ENCODE measurements at regions not wholly inside any gene's neighbourhood (a gene's known extent, or its start where the extent isn't known, plus 50 kb on each side); places are given as distances from the start of the nearest gene placed in this dataset.

DNA sequence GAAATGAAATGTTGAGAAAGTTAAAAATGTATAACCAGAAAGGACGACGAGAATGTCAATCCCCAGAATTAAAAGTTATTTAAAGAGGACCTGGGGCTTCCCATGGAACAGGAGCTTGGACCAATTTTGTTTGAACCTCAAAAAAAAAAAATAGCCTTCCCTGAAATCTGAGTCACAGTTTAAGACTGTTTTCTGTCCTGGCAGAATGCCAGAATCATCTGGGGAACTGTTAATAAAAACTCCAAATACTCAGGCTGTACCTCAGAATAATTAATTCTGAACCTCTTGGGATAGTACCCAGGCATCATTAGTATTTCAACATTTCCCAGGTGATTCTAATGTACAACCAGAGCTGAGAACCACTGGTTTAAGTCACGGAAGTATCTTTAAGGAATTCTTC, 102.2 kb upstream of the SLCO6A1 start:
- intact Hi-C loops (cut with DNase I): no loop called here
- TF ChIP-seq CTCF (IDR thresholded peaks at IDR 0.05) (no peak), POLR2A (IDR thresholded peaks at IDR 0.05) (no peak)
- H3K9me3 ChIP-seq: no peaks in the 10 kb centered on the region
- ATAC-seq (no peak), DNase-seq (no peak)
- no peaks in the 10 kb centered on the region for H3K36me3 ChIP-seq
- H3K4me1 ChIP-seq: no peaks in the 10 kb centered on the region
- H3K27ac ChIP-seq: no peak overlapping the region
- WGBS (ENCODE audit: insufficient coverage, low coverage, low lambda C conversion rate, missing lambda C conversion rate): 86% methylated on average over 3 of the region's 3 CpGs
- H3K27me3 ChIP-seq: no peaks in the 10 kb centered on the region
- H3K4me3 ChIP-seq: no peak overlapping the region

DNA sequence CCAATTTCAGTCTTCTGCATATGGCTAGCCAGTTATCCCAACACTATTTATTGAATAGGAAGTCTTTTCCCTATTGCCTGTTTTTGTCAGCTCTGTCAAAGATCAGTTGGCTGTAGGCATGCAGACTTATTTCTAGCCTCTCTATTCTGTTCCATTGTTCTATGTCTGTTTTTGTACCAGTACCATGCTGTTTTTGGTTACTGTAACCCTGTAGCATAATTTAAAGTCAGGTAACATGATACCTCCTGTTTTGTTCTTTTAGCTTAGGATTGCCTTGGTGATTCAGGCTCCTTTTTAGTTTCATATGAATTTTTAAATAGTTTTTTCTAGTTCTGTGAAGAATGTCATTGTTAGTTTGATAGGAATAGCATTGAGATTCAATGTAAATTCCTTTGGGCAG, 104.9 kb upstream of the SLCO6A1 start:
- intact Hi-C loops (cut with DNase I): no loop called here
- Histone ChIP-seq H3K27me3 (no peaks in the 10 kb centered on the region), H3K4me1 (no peaks in the 10 kb centered on the region), H3K4me3 (no peak overlapping the region), H3K9me3 (no peaks in the 10 kb centered on the region), H3K36me3 (no peaks in the 10 kb centered on the region), H3K27ac (no peak overlapping the region)
- TF ChIP-seq CTCF (IDR thresholded peaks at IDR 0.05) (no peak), POLR2A (IDR thresholded peaks at IDR 0.05) (no peak)
- ATAC-seq (no peak), DNase-seq (no peak)

DNA sequence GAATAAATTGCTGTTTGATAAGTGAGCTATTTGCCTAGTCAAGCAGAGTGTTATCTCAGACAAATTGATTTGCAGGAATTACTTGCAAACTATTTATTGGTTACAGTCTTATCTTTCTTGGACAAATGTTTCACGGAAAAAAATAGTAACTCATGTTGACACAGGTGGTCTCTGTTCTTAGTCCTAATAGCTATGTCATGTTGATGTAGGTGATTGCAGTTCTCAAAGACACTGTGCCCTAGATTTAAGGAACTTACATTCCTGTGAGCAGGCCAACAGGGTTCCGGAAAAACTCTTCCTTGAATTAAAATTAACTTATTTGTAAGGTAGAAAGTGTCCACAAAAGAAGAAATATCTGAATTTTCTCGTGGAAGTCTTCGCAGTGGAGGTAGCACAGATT, 109.6 kb upstream of the SLCO6A1 start:
- intact Hi-C loops (cut with DNase I): no loop called here

DNA sequence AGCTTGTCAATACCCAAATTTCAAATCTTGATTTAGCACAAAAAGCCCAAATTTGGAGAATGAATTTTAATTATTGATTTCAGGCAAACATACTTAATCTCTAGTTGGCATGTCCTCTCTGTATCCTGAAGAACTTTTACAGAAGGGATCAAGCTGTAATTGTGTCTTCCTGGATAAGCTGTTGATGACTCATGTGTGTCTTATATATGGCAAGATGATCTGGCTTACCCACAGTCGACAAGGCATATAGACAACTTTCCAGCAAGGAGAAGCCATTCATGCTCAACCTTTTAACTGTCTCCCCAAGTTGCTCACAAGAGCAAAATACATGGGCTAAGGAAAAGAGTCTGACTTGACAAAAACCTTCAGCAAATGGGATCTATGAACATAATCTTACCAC, 112.5 kb upstream of the SLCO6A1 start:
- Histone ChIP-seq H3K27ac (no peak overlapping the region), H3K4me1 (no peaks in the 10 kb centered on the region), H3K27me3 (no peaks in the 10 kb centered on the region), H3K4me3 (no peak overlapping the region), H3K36me3 (no peaks in the 10 kb centered on the region), H3K9me3 (no peaks in the 10 kb centered on the region)
- DNase-seq (no peak), ATAC-seq (no peak)
- no peak for TF ChIP-seq POLR2A (IDR thresholded peaks at IDR 0.05)
- no peak for TF ChIP-seq CTCF (IDR thresholded peaks at IDR 0.05)
- intact Hi-C loops (cut with DNase I): no loop called here
- WGBS (ENCODE audit: insufficient coverage, low coverage, low lambda C conversion rate, missing lambda C conversion rate): 38% methylated on average over 1 of the region's 1 CpG

More for the DNA sequence above, 109.6 kb upstream of the SLCO6A1 start:
- Histone ChIP-seq H3K4me3 (no peak overlapping the region), H3K4me1 (no peaks in the 10 kb centered on the region), H3K9me3 (no peaks in the 10 kb centered on the region), H3K36me3 (no peaks in the 10 kb centered on the region), H3K27ac (no peak overlapping the region), H3K27me3 (no peaks in the 10 kb centered on the region)
- ATAC-seq (no peak), DNase-seq (no peak)
- WGBS (ENCODE audit: insufficient coverage, low coverage, low lambda C conversion rate, missing lambda C conversion rate): 53% methylated on average over 4 of the region's 4 CpGs
- TF ChIP-seq CTCF (IDR thresholded peaks at IDR 0.05): no peak
- TF ChIP-seq POLR2A (IDR thresholded peaks at IDR 0.05): no peak

DNA sequence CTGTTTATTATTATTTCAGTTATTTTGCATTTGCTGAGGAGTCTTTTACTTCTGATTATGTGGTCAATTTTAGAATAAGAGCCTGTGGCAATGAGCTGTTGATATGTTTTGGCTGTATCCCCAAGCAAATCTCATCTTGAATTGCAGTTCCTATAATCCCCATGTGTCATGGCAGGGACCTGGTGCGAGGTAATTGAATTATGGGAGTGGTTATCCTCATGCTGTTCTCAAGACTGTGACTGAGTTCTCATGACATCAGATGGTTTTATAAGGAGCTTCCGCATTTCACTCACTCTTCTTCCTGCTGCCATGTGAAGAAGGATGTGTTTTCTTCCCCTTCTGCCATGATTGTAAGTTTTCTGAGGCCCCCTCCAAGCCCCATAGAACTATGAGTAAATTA, 114.9 kb upstream of the SLCO6A1 start:
- H3K4me3 ChIP-seq: no peak overlapping the region
- no peak for ATAC-seq
- H3K9me3 ChIP-seq: no peaks in the 10 kb centered on the region
- no peak for TF ChIP-seq CTCF (IDR thresholded peaks at IDR 0.05)
- TF ChIP-seq POLR2A (IDR thresholded peaks at IDR 0.05): no peak
- no peak overlapping the region for H3K27ac ChIP-seq
- WGBS (ENCODE audit: insufficient coverage, low coverage, low lambda C conversion rate, missing lambda C conversion rate): 32% methylated on average over 2 of the region's 2 CpGs
- intact Hi-C loops (cut with DNase I): no loop called here
- no peak for DNase-seq
- no peaks in the 10 kb centered on the region for H3K4me1 ChIP-seq
- no peaks in the 10 kb centered on the region for H3K27me3 ChIP-seq
- H3K36me3 ChIP-seq: no peaks in the 10 kb centered on the region
